ENCODE measurements at regions not wholly inside any gene's neighbourhood (a gene's known extent, or its start where the extent isn't known, plus 50 kb on each side); places are given as distances from the start of the nearest gene placed in this dataset.

- no peak for TF ChIP-seq CTCF (IDR thresholded peaks at IDR 0.05; ENCODE audit: extremely low read depth in 1 of 2, insufficient read depth in 1 of 2, low read depth in 1 of 2, low read length in 2 of 2)
- no peak for TF ChIP-seq POLR2A (IDR thresholded peaks at IDR 0.05; ENCODE audit: low read depth, low read length)
- no peak for TF ChIP-seq EZH2 (IDR thresholded peaks at IDR 0.05; ENCODE audit: borderline replicate concordance, low read depth, low read length, severe bottlenecking)
- no peak for TF ChIP-seq POLR2AphosphoS5 (IDR thresholded peaks at IDR 0.05; ENCODE audit: insufficient read depth, low read depth, low read length)
- TF ChIP-seq, protein P1, sequence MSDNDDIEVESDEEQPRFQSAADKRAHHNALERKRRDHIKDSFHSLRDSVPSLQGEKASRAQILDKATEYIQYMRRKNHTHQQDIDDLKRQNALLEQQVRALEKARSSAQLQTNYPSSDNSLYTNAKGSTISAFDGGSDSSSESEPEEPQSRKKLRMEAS (IDR thresholded peaks at IDR 0.05; ENCODE audit: insufficient read depth, insufficient read length): no peak
- TF ChIP-seq MYC (IDR thresholded peaks at IDR 0.05; ENCODE audit: low read depth, low read length): no peak
- TF ChIP-seq GATA2 (IDR thresholded peaks at IDR 0.05; ENCODE audit: insufficient read depth, insufficient read length, low read depth, low read length): no peak
- no peak for TF ChIP-seq JUN (IDR thresholded peaks at IDR 0.05; ENCODE audit: borderline replicate concordance, insufficient read depth, insufficient read length, low read depth)
- no peak for TF ChIP-seq FOS (IDR thresholded peaks at IDR 0.05; ENCODE audit: borderline replicate concordance, insufficient read depth, low read length)
Observed at GRCh38 chr2:13180729-13181128, 464.0 kb downstream of the TRIB2 start.

Data from endothelial cell of umbilical vein (primary cell).